ENCODE measurements at regions not wholly inside any gene's neighbourhood (a gene's known extent, or its start where the extent isn't known, plus 50 kb on each side); places are given as distances from the start of the nearest gene placed in this dataset.
A peak's percentile ranks its signal among the peaks of the same experiment; 100 is the strongest.
"Not testable (repeated sequence)": the region's sequence is repeated elsewhere in the genome, so short reads cannot be mapped to it uniquely, and the experiment has no call there.

DNA sequence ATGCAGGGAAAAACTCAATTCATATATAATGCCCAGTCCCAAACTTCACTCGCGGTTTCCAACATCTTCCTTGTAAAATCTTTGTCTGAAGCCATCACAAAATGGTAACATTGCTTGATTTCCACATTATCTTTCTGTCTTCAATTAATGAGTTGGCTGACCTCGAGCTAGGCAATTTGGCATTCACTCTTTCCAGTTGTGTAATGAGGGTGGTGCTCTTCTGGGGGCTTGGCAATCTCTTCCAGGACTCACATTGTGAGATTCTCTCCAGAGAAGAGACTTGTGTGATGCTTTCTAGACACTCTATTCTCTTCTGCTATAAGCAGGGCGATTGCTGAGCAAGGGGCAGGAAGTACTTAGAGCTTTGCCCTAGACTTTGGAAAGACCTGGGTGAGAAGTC is 179.5 kb downstream of the JCAD start:
- no peak for DNase-seq

DNA sequence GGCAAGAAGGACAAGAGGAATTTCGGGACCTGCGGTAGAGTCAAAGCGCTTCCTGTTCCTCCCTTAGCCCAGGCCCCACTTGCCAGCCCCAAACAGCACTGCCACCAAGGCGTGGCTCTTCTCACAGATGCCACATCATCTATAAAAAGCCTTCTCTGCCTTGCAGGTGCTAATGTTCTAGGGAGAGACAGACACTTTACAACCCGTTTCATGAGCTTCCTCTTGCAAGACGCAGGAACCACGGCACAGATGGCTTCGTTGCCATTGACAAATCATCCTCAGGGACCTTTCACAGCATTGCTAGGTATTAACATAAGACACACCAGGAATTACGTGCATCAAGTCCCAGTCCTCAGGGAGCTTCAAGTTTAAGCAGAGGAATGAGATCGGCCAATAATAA is 180.9 kb downstream of the JCAD start:
- no peak for DNase-seq

- DNase-seq: no peak
Measured at GRCh38 chr10:29877793-29878491, 181.4 kb downstream of the JCAD start.

DNA sequence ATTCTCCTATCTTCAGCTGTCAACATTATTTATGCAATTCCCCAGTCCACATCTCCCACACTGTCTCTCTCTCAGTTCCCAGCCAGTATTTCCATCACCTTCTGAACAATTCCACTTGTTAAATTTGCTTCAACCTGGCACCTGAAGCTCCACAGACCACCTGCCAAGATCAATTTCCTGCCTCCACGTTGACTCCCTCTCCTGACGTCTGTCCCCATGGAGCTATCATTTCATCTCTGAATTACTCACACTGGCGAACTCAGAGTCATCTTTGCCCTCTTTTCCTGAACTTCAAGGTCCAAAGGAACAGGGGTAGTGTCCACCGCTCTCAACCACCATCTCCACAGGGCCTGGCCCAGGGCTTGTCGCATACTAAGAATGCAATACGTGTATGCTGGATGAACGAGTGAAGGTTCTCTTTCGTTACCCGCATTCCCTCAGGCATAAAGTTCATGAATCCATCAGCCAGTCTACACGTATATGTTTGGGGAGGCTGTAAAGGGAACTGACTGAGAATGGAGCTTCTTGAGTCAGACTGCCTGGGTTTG is 183.3 kb downstream of the JCAD start:
- DNase-seq: no peak

- DNase-seq: no peak
Measured at GRCh38 chr10:29874606-29875269, 184.6 kb downstream of the JCAD start.

GRCh38 chr10:29873941-29874484 is 185.4 kb downstream of the JCAD start:
- no peak for DNase-seq

GRCh38 chr10:29870522-29871044 is 188.8 kb downstream of the JCAD start:
- DNase-seq: no peak

GRCh38 chr10:29869593-29869992 is 189.8 kb downstream of the JCAD start:
- no peak for DNase-seq

DNA sequence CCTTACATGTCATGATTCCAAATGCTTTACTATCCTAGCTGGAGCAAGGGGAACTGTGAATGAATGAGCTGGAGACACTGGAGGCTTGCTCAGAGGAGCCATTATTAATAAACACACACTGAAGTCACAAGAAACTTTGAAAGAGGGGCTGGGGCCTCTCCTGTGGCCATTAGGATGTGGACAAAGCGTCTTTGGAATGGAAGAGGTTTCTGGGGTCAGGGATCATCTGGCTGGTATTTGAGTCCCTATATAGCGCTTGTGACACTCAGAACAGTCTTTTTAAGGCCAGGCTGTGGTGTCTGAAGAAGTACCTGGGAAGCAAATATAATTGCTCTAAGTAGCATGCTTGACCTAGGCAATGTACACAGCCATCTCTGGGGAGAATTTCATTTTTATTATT is 193.0 kb downstream of the JCAD start:
- DNase-seq: no peak

DNA sequence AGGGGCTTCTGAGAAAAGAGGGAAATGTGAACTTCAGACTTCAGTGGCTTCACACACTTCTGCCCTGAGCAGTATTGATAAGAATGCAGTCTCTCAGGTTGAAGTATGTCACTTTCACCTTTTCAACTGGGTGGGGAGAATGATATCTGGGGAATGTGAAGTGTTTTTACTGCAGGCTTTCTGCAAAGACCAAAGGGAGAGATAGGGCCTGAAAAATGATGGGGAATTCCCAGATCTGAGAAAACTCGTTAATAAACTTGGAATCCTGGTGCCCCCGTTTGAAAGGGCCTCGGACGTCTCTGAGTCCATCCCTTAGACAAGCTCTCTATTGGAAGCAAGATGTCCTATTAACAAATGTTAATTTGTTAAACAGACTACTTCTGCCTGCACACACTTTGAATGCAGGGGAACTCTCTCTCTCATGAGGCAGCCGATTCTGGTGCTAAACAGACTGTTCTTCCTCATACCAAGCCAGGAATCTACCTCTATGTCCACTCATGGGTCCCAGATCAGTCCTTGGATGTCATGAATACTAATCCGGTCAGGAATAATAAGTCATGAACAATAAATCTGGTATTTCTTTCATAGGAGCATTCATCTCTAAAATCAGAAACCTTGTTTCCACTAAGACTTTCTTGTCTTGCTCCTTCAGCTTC is 193.6 kb downstream of the JCAD start:
- no peak for DNase-seq

DNA sequence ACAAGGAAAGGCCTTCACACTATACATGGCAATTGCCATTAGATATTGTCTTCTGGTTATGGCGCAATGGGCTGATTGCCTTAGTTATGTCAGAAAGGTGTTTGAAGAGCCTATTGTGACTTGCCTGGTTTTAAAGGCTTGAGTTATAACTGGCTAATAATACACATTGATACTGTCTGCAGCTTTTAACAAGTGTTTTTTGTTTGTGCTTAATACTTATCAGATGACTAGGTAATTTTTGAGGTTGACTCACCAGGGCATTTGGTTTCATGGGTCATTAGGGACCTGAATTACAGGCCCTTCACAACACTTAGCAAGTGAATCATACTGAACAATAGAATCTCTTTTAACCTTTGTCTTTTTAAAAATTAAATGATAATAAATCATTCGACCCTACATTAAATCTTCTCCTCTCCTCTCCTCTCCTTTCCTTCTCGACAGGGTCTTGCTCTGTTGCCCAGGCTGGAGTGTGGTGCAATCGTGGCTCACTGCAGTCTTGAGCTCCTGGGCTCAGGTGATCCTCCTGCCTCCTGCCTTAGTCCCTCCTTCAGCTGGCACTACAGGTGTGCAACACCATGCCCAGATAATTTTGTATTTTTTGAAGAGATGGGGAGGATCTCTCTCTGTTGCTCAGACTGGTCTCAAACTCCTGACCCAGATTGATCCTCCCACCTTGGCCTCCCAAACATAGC is 196.3 kb downstream of the JCAD start:
- DNase-seq: no peak

- DNase-seq: no peak
Measured at GRCh38 chr10:29861811-29862505, 197.4 kb downstream of the JCAD start.

DNA sequence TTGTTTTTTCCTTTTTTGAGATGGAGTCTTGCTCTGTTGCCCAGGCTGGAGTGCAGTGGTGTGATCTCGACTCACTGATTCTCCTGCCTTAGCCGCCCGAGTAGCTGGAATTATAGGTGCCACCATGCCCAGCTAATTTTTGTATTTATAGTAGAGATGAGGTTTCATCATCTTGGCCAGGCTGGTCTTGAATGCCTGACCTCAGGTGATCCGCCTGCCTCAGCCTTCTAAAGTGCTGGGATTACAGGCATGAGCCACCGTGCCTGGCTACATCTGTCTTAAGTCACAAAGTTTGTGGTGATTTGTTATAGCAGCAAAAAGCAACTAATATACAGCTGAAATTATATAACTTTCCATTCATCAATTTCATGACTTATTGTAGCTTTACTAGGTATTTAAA is 198.2 kb downstream of the JCAD start:
- DNase-seq: not testable (repeated sequence)

DNA sequence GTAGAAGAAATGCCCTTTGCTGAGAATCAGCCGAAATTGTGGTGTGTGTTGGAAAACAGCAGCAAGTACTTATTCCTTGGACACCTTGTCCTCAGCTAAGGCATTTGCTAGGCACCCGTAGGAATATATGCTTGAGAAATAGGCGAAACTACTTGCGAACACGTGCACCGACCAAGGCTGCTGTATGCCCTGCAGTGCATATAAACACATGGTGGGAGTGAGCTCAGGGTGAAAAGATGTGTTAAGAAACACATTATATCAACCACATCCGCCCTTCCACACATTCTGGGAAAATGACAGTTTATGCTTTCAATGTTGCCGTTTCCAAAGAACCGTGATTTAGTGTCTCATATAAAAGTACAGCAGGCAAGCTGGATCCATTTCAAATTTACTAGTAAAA is 199.2 kb downstream of the JCAD start:
- DNase-seq: no peak

- no peak for DNase-seq
Measured at GRCh38 chr10:29859521-29860130, 199.8 kb downstream of the JCAD start.

DNA sequence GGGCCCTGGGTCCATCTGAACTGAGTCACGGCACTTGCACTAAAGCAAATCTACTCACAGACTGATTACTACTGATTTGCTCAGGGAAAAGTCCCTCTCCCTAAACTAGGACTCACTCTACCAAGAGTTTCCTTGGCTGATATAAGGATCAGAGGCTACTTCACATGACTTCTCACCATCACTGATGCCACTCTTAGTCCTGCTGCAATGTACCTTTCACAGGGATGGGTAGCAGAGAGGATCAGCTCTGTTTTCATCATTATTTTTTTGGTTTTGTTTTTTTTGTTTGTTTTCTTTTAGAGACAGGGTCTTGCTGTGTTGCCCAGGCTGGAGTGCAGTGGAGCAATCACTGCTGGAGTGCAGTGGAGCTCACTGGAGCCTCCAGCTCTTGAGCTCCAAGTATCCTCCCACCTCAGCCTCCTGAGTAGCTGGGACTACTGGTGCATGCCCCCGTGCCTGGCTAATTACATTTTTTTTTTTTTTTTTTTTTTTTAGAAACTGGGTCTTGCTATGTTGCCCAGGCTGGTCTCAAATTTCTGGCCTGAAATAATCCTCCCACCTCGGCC is 200.6 kb downstream of the JCAD start:
- DNase-seq: no peak

- DNase-seq: peak; percentile 40
Measured at GRCh38 chr10:29857843-29858701, 201.3 kb downstream of the JCAD start.

GRCh38 chr10:29856295-29856694 is 203.1 kb downstream of the JCAD start:
- DNase-seq: no peak

GRCh38 chr10:29853913-29854312 is 205.5 kb downstream of the JCAD start:
- DNase-seq: no peak

- DNase-seq: no peak
Measured at GRCh38 chr10:29851241-29851640, 208.1 kb downstream of the JCAD start.

Data from retina (tissue), 1 donor.